GM19324 (cell line): ENCODE measurements at regions not wholly inside any gene's neighbourhood (a gene's known extent, or its start where the extent isn't known, plus 50 kb on each side); places are given as distances from the start of the nearest gene placed in this dataset.
"Not testable (repeated sequence)": the region's sequence is repeated elsewhere in the genome, so short reads cannot be mapped to it uniquely, and the experiment has no call there.

ENCODE experiments used
- ATAC-seq: cut with Tn5 transposase; IDR thresholded peaks from one replicate; pipeline ENCODE4 v1.9.1; 2021; ENCODE audit warnings: mild to moderate bottlenecking, moderate library complexity; ENCODE audit not compliant: unreplicated experiment, low FRiP score

GRCh38 chr10:8810677-8811076 lies 756.2 kb downstream of the GATA3 start:
- no peak for ATAC-seq

DNA sequence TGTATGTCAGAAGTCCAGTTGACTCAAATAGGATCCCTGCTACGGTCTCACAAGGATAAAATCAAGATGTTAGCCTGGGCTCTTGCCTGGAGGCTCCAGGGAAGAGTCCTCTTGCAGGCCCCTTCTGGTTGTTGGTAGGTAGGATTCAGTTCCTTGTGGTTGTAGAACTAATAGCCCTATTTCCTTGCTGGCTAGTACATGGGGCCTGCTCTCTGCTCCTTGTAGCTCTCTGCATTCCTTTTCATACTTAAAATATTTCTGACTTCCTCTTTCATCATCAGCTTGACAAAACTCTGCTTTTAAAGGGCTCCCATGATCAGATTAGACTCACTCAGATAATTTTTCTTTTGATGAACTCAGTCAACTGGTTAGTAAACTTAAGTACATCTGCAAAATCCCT lies 756.7 kb downstream of the GATA3 start:
- no peak for ATAC-seq

- no peak for ATAC-seq
Measured at GRCh38 chr10:8815969-8816368, 761.5 kb downstream of the GATA3 start.

- no peak for ATAC-seq
Measured at GRCh38 chr10:8817299-8817698, 762.8 kb downstream of the GATA3 start.

DNA sequence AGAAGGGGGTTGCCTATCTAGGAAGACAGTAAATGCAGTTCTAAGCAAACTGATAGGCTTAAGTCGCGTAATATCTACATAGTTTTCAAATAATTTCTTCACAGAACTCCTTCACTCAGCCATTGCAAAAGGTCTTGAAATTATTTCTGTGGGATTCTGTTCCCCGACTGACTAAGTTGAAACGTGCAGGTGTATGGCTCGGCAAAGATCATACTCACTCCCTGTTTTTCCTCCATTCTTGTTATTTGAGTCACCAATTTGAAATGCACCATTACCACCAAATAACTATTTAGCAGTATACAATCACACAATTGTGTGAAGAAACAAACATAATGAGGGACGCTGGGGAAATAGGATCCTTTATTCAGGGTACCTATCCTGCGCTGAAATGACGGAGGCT lies 771.1 kb downstream of the GATA3 start:
- no peak for ATAC-seq

- no peak for ATAC-seq
Measured at GRCh38 chr10:8829592-8829991, 775.1 kb downstream of the GATA3 start.

DNA sequence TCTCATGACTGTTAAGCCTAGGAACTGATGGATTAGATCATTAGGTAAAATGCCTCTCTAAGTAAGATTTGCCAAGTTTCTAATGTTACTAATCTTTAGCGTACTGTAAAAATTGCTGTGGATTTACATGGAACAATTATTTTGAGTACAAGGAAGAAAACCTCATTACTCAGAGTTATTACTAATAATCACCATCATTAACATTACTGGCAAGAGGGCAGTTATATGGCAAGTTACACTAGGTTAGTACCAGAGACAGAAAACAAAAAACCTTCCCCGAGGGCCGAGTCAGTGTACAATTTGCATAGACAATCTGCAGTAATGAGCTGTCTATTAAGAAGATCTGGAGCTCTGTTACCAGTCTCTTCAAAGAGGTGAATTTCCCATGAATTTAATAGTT lies 775.6 kb downstream of the GATA3 start:
- ATAC-seq = no peak

DNA sequence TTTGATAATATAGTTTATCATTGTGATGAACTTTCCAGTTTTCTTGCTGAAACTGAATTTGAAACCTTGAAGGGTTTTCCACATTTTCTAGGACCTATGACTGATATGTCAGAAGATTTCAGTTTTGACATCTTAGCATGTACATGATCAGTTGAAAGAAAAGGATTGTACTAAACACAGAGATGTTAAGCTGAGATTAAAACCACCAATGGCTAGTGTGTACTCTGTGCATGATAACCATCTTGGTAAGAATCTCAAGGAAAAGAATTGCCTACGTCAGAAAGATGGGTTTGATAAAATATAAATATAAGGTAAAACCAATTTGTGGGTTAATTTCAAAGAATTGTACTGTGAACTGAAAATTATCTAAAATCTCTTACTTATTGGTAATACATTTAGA lies 776.4 kb downstream of the GATA3 start:
- no peak for ATAC-seq

GRCh38 chr10:8835453-8836167 lies 781.1 kb downstream of the GATA3 start:
- ATAC-seq = no peak

DNA sequence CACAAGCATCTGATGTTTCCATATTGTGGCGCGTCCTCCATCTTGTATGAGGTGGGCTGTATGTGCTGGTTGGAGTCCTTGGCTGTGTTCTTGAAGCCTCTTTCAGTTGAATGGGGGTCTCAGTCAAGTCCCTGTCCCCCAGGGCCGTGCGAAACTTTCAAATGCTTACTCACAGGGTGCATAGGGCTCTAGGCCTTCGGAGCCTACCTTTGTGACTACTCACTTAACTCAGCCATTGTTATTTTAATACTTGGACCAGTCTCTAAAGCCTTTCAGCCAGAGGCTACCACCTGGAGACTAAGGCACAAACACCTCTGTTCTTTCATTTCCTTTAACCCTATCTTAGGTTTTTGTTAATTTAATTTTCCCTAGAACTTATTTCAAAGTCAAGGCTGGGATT lies 785.9 kb downstream of the GATA3 start:
- no peak for ATAC-seq

DNA sequence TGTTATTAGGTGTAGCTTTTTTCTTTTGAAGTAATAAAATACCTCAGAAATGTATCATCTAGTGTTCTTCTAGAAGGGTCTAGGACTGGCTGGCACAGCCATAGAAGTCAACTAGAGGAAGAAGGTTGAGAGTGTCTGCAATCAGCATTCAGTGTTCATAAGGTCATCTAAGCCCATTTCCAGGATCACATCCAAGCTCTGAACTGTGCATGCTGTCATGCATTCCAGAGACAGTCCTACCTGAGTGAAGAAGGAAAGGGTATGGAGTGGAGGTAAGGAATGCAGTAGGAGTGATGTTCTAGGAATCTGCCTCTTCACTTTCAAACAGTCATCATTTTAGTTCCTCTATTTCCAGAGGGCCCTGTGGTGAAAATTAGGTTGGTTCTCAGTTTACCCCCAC lies 789.7 kb downstream of the GATA3 start:
- ATAC-seq = no peak

DNA sequence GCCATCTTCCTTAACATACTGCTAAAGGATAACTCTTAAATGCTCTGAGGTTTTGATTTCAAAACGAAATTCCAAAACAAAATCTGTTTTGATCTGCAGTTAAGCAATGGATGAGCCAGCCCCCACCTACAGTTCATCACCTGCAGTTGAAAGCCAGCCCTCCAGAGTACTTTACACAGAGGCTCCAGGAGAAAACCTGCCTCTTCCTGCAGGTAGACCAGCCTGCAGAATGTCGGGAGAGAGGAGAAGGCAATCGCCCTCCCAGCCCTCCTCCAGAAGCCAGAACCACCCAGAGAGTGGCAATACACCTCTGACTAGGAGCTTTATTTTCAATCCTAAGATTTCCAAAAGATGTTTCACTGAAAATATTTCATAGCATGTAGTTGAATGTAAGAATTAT lies 798.1 kb downstream of the GATA3 start:
- no peak for ATAC-seq

DNA sequence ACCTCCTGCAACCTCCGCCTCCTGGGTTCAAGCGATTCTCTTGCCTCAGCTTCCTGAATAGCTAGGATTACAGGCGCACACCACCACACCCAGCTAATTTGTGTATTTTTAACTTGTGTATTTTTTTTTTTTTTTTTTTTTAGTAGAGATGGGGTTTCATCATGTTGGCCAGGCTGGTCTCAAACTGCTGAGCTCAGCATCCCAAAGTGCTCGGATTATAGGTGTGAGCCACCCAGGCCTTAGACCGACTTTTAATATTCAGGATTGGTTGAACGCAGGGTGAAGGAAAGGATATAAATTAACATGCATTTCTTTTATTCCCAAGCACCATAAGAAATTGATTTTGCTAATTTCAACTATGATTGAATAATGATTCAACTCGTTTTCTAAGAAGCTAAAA lies 798.6 kb downstream of the GATA3 start:
- ATAC-seq = no peak

DNA sequence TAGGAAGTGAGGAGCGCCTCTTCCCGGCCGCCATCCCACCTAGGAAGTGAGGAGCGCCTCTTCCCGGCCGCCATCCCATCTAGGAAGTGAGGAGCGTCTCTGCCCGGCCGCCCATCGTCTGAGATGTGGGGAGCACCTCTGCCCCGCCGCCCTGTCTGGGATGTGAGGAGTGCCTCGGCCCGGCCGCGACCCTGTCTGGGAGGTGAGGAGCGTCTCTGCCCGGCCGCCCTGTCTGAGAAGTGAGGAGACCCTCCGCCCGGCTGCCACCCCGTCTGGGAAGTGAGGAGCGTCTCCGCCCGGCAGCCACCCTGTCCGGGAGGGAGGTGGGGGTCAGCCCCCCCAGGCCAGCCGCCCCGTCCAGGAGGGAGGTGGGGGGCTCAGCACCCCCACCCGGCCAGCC lies 814.4 kb downstream of the GATA3 start:
- not testable (repeated sequence) for ATAC-seq

- ATAC-seq = no peak
Measured at GRCh38 chr10:8873310-8873709, 818.8 kb downstream of the GATA3 start.

GRCh38 chr10:8874268-8874667 lies 819.8 kb downstream of the GATA3 start:
- ATAC-seq = no peak

- ATAC-seq = no peak
Measured at GRCh38 chr10:8874972-8875371, 820.5 kb downstream of the GATA3 start.

GRCh38 chr10:8876171-8876570 lies 821.7 kb downstream of the GATA3 start:
- ATAC-seq = no peak

- no peak for ATAC-seq
Measured at GRCh38 chr10:8889538-8889937, 835.0 kb downstream of the GATA3 start.

GRCh38 chr10:8893102-8893501 lies 838.6 kb downstream of the GATA3 start:
- ATAC-seq = no peak

- ATAC-seq = no peak
Measured at GRCh38 chr10:8894148-8894547, 839.7 kb downstream of the GATA3 start.

DNA sequence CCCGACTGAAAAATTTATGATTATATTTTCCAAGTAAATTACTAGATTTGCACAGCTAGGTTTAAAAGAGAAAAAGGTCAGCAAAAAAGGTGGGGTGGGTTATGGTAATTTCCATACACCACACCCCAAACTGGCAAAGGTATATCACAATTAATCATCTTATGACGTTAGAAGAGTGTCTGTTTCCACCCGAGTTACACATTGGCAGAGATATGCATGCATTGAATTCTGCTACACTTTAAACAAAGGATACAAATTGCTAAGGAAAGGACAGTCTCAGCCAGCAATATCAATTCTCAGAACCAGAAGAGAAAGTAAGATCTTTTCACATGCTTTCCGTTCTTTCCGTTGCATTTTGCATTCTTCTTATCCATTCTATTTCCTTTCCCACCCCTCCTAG lies 843.3 kb downstream of the GATA3 start:
- no peak for ATAC-seq

DNA sequence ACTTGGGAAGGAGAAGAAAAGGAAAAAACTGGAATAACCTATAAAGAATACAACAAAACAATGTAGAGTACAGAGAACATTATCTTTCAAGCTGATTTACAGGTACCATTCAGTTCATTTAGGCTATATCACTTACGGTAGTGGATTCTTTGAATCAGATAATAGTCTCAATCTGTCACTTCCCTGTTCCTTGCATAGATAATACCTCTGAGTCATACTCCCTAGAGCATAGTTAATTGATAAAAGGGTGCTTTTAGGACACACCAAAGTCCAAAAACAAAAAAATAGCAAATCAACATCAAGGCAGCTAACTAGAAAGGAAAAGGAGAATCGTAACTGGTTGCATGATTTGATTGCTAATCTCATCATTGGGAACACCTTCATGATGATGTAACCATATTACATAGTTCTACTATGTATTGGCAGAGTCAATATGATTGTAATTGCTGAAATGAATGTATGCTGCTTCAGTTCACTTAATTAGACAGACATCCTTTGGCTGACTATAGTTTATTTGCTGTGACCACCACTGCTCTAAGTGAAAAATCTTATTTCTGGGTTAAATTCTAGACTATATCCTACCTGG lies 844.4 kb downstream of the GATA3 start:
- ATAC-seq = no peak
